ENCODE measurements at regions not wholly inside any gene's neighbourhood (a gene's known extent, or its start where the extent isn't known, plus 50 kb on each side); places are given as distances from the start of the nearest gene placed in this dataset.

DNA sequence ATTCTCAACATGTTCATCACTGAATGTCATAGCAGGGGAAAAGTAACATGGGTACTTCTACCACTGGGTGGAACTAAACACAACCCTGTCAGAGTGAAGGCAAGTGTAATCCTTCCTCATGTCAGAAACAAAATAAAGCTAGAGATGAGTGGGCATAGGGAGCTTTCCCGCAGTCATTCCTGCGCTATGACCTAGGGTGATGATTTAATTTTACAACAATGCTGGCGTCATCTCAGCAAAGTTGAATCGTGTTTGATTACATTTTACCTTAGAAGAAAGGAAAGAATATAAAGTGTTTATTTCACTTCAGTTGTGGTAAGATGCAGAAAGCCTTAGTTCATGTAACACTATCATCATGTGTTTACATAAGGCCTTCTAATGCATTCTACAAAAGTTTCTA lies 355.6 kb downstream of the METTL15 start:
- no peak overlapping the region for H3K9ac ChIP-seq (ENCODE audit: low read depth, low read length, poor library complexity, severe bottlenecking)
- H3K4me2 ChIP-seq (ENCODE audit: low read depth, low read length, poor library complexity, severe bottlenecking) = no peak overlapping the region
- no peaks in the 10 kb centered on the region for H3K9me3 ChIP-seq (ENCODE audit: insufficient read depth, low read depth, low read length)
- no peaks in the 10 kb centered on the region for H3K27me3 ChIP-seq (ENCODE audit: insufficient read depth, low read length, poor library complexity, severe bottlenecking)
- no peaks in the 10 kb centered on the region for H3K79me2 ChIP-seq (ENCODE audit: insufficient read depth, low read length)
- no peak for TF ChIP-seq EZH2phosphoT487 (IDR thresholded peaks at IDR 0.05; ENCODE audit: borderline replicate concordance)
- TF ChIP-seq, protein P1, sequence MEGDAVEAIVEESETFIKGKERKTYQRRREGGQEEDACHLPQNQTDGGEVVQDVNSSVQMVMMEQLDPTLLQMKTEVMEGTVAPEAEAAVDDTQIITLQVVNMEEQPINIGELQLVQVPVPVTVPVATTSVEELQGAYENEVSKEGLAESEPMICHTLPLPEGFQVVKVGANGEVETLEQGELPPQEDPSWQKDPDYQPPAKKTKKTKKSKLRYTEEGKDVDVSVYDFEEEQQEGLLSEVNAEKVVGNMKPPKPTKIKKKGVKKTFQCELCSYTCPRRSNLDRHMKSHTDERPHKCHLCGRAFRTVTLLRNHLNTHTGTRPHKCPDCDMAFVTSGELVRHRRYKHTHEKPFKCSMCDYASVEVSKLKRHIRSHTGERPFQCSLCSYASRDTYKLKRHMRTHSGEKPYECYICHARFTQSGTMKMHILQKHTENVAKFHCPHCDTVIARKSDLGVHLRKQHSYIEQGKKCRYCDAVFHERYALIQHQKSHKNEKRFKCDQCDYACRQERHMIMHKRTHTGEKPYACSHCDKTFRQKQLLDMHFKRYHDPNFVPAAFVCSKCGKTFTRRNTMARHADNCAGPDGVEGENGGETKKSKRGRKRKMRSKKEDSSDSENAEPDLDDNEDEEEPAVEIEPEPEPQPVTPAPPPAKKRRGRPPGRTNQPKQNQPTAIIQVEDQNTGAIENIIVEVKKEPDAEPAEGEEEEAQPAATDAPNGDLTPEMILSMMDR (conservative IDR thresholded peaks at IDR 0.05; ENCODE audit: low read length) = no peak
- H4K20me1 ChIP-seq (ENCODE audit: insufficient read depth, low read length, poor library complexity, severe bottlenecking) = no peaks in the 10 kb centered on the region
- H3K4me3 ChIP-seq (ENCODE audit: low read length, poor library complexity, severe bottlenecking) = no peak overlapping the region
- no peaks in the 10 kb centered on the region for H3K4me1 ChIP-seq (ENCODE audit: insufficient read depth, low read length, poor library complexity, severe bottlenecking)
- no peaks in the 10 kb centered on the region for H3K36me3 ChIP-seq (ENCODE audit: insufficient read depth, low read length)
- H2AFZ ChIP-seq (ENCODE audit: low read length) = no peak overlapping the region
- H3F3A ChIP-seq (ENCODE audit: low read depth) = no peaks in the 10 kb centered on the region
- H3K9me2 ChIP-seq (replicated peaks; ENCODE audit: low read depth, low read length) = no peaks in the 10 kb centered on the region

DNA sequence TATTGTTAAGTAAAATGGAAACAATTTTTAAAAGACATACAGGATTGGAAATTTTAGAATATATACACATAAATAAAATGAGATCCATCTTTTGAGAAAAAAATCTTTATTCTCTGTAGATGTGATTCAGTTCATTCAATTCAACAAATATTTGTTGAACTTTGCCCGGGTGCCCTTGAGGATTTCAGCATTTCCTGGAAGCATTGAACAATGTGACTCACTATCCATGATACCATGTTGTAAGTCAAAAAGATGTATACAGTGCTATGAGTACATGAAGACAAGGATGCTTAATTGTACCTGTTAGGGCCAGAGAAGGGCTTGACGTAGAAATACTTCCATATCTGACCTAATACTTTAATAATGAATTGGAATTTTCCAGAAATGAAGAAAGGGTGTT lies 353.7 kb downstream of the METTL15 start:
- no peak overlapping the region for H3K9ac ChIP-seq (ENCODE audit: low read depth, low read length, poor library complexity, severe bottlenecking)
- no peaks in the 10 kb centered on the region for H3K36me3 ChIP-seq (ENCODE audit: insufficient read depth, low read length)
- H3K27me3 ChIP-seq (ENCODE audit: insufficient read depth, low read length, poor library complexity, severe bottlenecking) = no peaks in the 10 kb centered on the region
- no peak overlapping the region for H3K4me3 ChIP-seq (ENCODE audit: low read length, poor library complexity, severe bottlenecking)
- no peaks in the 10 kb centered on the region for H3K79me2 ChIP-seq (ENCODE audit: insufficient read depth, low read length)
- H4K20me1 ChIP-seq (ENCODE audit: insufficient read depth, low read length, poor library complexity, severe bottlenecking) = no peaks in the 10 kb centered on the region
- no peak overlapping the region for H2AFZ ChIP-seq (ENCODE audit: low read length)
- no peaks in the 10 kb centered on the region for H3F3A ChIP-seq (ENCODE audit: low read depth)
- TF ChIP-seq, protein P1 (conservative IDR thresholded peaks at IDR 0.05; ENCODE audit: low read length) = no peak
- no peak for TF ChIP-seq EZH2phosphoT487 (IDR thresholded peaks at IDR 0.05; ENCODE audit: borderline replicate concordance)
- H3K9me2 ChIP-seq (replicated peaks; ENCODE audit: low read depth, low read length) = no peaks in the 10 kb centered on the region
- no peak overlapping the region for H3K4me2 ChIP-seq (ENCODE audit: low read depth, low read length, poor library complexity, severe bottlenecking)
- H3K4me1 ChIP-seq (ENCODE audit: insufficient read depth, low read length, poor library complexity, severe bottlenecking) = no peaks in the 10 kb centered on the region
- no peaks in the 10 kb centered on the region for H3K9me3 ChIP-seq (ENCODE audit: insufficient read depth, low read depth, low read length)

DNA sequence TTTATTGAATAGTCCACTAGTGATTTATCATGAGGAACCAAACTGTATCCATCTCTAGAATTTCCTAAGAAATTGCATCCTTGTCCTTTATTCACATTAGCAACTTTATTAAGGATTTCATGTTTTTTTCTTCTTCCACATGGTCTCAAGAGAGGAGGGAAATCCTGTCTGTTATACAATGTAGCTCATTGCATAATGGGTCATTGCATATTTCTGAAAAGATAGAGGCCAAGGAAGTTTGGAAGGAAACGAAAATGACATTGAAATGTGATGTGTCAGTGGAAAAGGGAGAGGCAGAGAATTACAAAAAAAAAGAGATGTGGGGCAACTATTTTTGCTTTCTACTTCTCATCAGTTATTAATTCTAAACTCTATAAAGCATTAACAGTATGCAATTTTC lies 353.1 kb downstream of the METTL15 start:
- Histone ChIP-seq H3K4me1 (ENCODE audit: insufficient read depth, low read length, poor library complexity, severe bottlenecking) (no peaks in the 10 kb centered on the region), H3K36me3 (ENCODE audit: insufficient read depth, low read length) (no peaks in the 10 kb centered on the region), H3K9me2 (replicated peaks; ENCODE audit: low read depth, low read length) (no peaks in the 10 kb centered on the region), H3K9ac (ENCODE audit: low read depth, low read length, poor library complexity, severe bottlenecking) (no peak overlapping the region), H3K4me2 (ENCODE audit: low read depth, low read length, poor library complexity, severe bottlenecking) (no peak overlapping the region), H3K27me3 (ENCODE audit: insufficient read depth, low read length, poor library complexity, severe bottlenecking) (no peaks in the 10 kb centered on the region), H3F3A (ENCODE audit: low read depth) (no peaks in the 10 kb centered on the region), H4K20me1 (ENCODE audit: insufficient read depth, low read length, poor library complexity, severe bottlenecking) (no peaks in the 10 kb centered on the region), H2AFZ (ENCODE audit: low read length) (no peak overlapping the region), H3K4me3 (ENCODE audit: low read length, poor library complexity, severe bottlenecking) (no peak overlapping the region), H3K9me3 (ENCODE audit: insufficient read depth, low read depth, low read length) (no peaks in the 10 kb centered on the region), H3K79me2 (ENCODE audit: insufficient read depth, low read length) (no peaks in the 10 kb centered on the region)
- TF ChIP-seq, protein P1 (conservative IDR thresholded peaks at IDR 0.05; ENCODE audit: low read length) = no peak
- TF ChIP-seq EZH2phosphoT487 (IDR thresholded peaks at IDR 0.05; ENCODE audit: borderline replicate concordance) = no peak

Measured in Loucy (cell line).